Fibroblast of skin of scalp (primary cell): ENCODE measurements at regions not wholly inside any gene's neighbourhood (a gene's known extent, or its start where the extent isn't known, plus 50 kb on each side); places are given as distances from the start of the nearest gene placed in this dataset.

Source experiments
- DNase-seq: peaks from one replicate; pipeline ENCODE4 v3.0.0-alpha.2; 2013

DNA sequence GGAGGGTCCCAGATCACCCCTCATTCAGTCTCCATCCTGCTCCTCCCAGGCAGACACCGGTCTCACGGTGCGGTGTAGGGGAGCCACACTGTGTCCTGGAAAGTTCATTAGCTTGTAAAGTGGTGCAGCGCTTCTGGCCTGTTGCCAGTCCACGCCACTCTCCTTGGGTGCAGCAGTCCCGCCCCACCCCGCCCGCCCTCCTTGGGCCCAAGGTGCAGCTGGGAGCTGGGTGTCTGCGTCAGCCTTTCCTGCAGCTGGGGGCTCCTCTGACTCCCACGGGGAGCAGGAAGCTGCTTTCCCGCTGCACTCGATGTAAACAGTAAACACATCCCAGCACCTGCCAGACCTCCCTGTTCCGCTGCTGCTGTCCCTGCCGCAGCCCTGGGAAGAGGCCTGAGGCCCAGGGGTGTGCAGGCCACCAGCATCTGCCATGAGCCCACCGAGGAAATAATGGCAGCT is 53.8 kb upstream of the ASB18 start:
- no peak for DNase-seq

DNA sequence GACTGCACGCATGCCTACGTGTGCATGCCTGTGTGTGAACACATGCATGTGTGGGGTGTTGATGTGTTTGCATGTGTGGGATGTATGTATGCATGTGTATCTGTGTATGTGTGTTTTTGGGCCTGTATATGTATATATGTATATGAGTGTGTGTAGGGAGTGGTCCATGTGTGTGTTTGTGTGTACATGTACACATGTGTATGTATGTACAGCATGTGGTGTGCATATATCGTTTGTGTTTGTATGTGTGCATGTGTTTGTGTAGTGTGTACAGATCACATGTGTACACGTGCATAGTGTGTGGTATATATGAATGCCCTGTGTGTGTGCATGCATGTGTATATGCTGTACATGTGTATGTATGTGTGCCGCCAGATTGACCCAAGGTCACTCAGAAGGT is 54.2 kb upstream of the ASB18 start:
- DNase-seq, result no peak

- DNase-seq, result no peak
Measured at GRCh38 chr2:236319036-236319435, 54.8 kb upstream of the ASB18 start.

DNA sequence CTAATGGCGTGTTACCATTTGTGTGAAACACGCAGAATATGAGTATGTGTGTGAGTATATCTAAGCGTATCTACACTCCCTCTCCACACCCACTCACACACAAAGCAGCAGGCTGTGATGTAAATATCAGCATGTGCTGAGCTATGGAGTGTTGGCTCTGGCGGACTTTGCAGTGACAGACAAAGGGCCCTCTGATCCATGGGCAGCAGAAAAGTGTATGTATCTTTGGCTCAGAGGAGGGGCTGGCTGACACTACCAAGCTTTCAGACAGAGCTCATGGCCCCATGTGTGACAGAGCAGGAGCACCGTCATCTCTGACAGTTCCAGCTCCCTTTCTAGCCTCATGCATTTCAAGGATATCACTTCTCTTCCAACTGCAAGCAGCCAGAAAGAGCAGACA is 57.2 kb upstream of the ASB18 start:
- DNase-seq, result no peak

GRCh38 chr2:236333417-236334121 is 69.4 kb upstream of the ASB18 start:
- no peak for DNase-seq

- no peak for DNase-seq
Measured at GRCh38 chr2:236334122-236334876, 70.1 kb upstream of the ASB18 start.

DNA sequence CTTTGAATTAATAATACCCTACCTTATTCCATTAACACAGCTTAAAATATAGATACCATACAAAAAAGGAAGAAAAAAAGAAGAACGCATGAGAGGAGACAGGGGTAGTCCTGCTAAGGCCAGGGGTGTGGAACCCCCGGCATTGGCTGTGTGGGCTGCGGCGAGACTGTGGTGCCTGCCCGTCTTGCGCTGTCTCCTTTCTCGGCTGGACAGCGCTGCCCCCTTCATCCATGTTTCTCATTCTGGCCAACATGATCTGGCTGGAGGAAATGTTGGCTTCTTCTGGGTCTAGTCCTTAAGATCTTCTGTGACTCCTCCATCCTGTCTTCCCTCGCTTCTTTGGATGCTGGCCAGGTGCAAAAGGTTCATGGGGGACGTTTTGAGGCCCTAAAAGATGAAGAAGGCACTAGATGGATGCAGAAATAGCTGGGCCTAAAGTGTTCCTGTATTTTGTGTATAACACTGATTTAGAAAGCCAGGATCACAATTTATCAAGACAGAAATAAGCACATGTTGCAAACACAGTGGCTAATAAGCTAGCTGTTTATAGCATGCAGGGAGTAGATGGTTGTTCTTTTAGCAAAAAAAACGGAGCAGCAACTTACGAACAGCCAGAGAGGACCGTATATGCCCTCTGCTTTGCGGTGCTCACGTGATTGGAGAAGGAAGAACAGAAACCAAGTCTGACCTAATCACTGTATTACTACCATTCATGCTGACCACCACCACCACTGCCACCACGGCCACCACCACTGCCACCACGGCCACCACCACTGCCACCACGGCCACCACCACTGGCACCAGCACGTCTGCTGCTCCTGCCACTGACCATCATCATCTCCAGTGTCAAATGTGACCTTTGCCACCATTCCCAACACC is 71.7 kb upstream of the ASB18 start:
- no peak for DNase-seq

DNA sequence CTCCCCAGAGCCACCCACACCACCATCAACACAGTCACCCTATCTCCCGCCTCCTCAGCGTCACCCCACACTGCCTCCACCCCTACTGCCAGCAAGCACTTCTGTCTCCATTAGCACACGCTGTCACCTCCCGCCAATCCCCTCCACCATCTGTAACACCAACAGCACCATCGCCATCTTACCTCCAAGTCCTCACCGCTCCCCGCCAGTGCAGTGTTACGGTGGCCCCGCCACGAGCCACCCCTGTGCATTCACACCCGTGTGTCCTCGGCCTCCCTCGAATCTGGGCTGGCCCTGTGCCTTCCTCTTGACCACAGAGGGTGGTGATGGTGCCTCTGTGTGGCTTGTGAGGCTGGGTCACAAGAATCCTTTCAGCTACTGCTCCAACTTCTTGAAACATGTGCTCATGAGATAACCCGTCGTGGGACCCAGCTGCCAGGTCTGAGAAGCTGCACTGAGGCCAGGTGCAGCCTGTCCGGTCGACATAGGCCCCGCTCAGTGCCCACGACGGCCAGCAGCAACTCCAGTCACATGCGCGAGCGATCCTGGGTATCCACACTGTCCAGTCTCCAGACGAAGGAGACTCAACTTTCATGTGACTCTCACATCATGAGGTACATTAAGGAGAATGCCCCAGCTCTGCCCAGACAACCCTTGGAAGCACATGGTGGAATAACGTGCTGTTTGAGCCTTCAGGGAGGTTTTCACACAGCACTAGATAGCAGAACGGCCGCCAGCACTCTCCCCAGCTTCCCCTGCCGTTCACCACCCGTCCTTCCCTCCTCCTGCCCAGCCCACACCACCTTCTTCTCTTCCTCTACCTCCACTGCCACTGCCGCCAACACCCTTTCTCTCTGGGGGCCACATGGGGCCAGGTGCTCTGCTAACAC is 72.6 kb upstream of the ASB18 start:
- DNase-seq, result no peak

DNA sequence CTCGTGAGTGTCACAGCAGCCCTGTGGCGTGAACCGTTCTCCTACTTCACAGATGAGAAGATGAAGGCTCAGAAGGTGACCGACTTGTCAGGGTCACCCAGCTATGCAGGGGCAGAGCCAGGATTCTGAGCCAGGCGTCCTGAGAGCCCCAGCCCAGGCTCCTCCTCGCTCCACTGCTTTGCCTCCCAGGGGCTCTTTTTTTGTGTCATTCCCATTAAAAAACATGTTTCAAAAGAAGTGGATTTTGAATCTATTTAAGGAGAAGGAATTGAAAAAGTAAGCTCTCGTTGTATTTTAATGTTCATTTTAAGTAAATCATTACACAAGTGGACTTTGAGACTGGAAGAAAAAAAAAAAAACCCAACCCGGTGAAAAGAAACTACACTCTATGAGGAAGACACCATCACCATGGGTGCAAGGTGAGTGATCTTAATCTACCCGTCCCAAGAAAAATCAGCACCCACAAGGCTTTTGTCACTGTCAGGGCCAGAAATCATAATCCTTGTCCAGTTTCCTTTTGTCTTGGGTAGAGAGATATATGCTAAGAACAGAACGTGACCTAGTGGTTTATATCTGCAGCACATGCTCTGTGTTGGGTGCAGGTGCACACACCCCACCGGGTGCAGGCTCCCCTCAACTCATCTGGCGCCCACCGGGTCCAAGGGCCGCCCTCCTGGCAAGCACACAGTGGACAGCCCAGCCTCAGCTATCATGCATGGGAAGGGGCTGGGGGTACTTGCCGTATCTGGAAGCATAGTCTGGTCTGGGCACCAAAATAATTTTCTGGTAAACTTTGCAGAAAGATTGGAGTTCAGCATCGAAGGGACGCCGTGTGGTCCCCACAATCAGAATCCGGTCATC is 73.5 kb upstream of the ASB18 start:
- no peak for DNase-seq

DNA sequence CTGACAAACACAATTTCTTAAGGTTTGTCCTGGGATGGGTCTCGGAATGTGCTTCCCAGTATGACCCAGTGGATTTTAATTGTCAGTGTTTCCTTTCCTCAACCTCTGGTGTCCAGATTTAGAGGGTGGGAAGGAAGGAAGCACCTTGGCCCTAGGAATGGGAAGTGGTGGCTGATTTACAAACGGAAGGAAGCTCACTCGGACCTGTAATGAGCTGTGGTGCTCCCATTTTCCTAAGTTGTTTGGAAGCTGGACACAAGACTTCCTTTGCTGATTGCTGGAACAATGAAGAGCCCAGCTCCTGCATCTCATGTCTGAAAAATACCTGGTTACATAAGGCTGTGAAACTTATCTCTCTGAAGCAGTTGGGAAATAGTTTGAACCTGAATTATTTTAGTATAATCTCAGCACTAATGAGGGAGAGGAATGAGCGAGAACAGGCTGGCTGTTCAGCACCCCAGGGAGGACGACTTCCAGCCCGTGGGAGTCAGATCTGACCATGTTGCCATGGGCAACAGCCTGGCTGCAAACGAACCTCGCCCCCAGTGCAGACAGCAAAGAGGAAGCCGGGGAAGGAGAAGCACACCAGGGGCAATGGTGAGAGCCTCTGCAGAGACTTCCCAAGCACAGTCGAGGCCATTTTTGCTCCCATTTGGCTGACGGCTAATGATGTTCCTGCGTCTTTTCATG is 74.4 kb upstream of the ASB18 start:
- DNase-seq, result peak; percentile 23

DNA sequence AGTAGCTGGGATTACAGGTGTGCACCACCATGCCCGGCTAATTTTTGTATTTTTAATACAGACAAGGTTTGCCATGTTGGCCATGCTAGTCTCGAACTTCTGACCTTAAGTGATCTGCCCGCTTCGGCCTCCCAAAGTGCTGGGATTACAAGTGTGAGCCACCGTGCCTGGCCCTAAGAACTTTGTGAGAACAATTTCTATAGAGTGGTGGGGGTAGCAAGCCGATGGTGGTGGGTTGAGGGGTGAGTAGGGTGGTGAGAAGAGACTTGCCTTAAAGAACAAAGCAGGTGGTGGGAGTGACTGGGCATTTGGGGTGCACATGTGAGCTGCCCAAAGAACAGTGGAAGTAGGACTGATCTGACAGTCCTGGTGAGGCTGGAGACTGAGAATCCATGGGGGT is 76.0 kb upstream of the ASB18 start:
- DNase-seq, result no peak

- DNase-seq, result no peak
Measured at GRCh38 chr2:236341067-236341466, 76.9 kb upstream of the ASB18 start.

DNA sequence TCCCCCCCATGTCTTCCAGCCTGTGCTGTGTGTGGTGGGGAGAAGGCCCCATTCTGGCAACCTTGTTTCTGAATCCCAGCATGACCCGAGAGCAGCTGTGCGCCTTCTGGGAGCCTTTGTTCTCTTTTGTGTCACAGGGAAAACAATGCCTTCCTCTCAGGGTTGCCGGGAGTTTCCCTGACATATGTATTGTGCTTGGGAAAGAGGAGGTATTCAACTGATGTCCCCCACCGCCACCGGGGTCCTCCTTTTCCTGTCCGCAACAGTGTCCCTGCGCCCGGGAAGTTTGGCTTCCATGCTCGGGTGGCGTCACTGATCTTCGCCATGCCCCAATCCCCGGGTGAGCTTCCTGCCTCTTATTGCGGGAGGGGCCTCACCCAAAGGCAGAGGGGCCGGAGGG is 77.5 kb upstream of the ASB18 start:
- DNase-seq, result no peak

- no peak for DNase-seq
Measured at GRCh38 chr2:236342507-236342906, 78.3 kb upstream of the ASB18 start.

GRCh38 chr2:236342951-236343350 is 78.7 kb upstream of the ASB18 start:
- DNase-seq, result no peak

GRCh38 chr2:236343400-236344161 is 79.4 kb upstream of the ASB18 start:
- DNase-seq, result peak; percentile 78

- no peak for DNase-seq
Measured at GRCh38 chr2:236344446-236344845, 80.2 kb upstream of the ASB18 start.

DNA sequence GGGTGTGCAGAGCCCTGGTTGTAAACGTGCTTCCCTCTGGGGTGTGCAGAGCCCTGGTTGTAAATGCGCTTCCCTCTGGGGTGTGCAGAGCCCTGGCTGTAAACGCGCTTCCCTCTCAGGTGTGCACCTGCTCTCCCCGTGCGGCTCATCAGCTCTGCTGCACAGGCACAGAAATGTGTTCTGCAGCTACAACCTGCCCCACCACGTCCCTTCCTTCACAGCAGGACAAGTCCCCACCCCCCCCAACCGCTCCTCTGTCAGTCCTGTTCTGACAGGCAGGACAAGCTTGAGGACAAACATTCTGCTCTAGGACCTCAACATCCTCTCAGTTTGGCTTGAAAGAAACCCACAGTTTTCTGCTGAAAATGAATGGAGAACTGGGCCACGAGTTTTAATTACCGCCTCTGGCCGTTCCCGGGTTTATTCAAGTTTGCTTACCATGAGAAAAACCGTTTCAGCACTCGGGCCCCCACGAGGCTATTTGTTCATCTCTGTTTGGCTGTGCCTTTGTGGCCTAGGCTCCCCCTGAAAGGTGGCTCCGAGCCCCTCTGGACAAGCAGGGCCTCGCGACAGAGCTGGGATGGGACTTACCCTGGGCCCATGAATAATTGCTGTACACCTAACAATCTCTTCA is 81.0 kb upstream of the ASB18 start:
- no peak for DNase-seq

DNA sequence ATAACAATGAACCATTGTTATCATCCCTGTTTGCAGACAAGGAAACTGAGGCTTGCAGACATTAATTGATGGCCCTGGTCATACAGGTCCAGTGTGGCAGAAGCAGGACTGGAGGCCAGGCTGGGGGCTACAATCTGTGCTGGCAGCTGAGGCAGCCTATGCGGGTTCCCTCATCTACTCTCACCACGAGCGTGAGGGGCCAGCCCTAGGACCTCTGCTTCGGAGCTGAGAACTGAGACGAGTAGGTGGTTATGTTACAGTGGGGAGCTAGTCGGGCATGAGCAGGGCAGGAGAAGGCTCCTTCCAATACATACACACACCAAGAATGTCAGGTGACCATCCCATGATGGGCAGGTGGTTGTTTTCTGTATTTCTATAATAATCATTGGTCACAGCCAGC is 82.2 kb upstream of the ASB18 start:
- DNase-seq, result no peak
